ENCODE measurements at regions not wholly inside any gene's neighbourhood (a gene's known extent, or its start where the extent isn't known, plus 50 kb on each side); places are given as distances from the start of the nearest gene placed in this dataset.

DNA sequence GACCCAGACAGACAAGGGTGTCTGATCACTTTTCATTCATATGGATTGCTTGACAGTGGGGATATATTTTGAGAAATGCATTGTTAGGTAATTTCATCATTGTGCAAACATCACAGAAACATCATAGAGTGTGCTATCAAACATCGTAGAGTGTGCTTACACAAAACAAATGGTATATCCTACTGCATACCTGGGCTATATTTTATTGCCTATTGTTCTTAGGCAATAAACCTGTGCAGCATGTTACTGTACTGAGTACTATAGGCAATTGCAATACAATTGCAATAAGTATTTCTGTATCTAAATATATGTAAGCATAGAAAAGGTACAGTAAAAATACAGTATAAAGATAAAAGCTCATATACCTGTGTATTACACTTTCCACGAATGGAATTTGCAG, 319.1 kb downstream of the KIF20B start:
- DNase-seq (ENCODE audit: low read depth, low spot score), result no peak
- Histone ChIP-seq H3K4me2 (ENCODE audit: control insufficient read depth, extremely low read depth, insufficient read depth, low read depth, low read length) (no peak overlapping the region), H3K36me3 (ENCODE audit: control insufficient read depth in 2 of 2, extremely low read depth in 1 of 2, insufficient read depth in 2 of 2, low read length in 2 of 2) (no peaks in the 10 kb centered on the region), H3K4me3 (ENCODE audit: control insufficient read depth in 2 of 3, extremely low read depth in 1 of 3, insufficient read depth in 2 of 3, low read depth in 1 of 3, low read length in 3 of 3) (no peak overlapping the region), H2AFZ (ENCODE audit: control insufficient read depth, low read length) (no peak overlapping the region), H3K4me1 (ENCODE audit: control insufficient read depth, extremely low read depth, insufficient read depth, low read length) (no peaks in the 10 kb centered on the region), H3K9me3 (ENCODE audit: control insufficient read depth, low read depth, low read length) (no peaks in the 10 kb centered on the region), H3K9ac (ENCODE audit: control insufficient read depth, extremely low read depth, insufficient read depth, low read length) (no peak overlapping the region), H3K27ac (ENCODE audit: control insufficient read depth, insufficient read depth, low read length) (no peak overlapping the region), H4K20me1 (ENCODE audit: control insufficient read depth, extremely low read depth, insufficient read depth, low read length) (no peaks in the 10 kb centered on the region), H3K79me2 (ENCODE audit: control insufficient read depth, insufficient read depth, low read length) (no peaks in the 10 kb centered on the region), H3K9me1 (ENCODE audit: control insufficient read depth, extremely low read depth, insufficient read depth, low read length) (no peaks in the 10 kb centered on the region), H3K27me3 (ENCODE audit: control insufficient read depth, extremely low read depth, insufficient read depth, low read length) (no peaks in the 10 kb centered on the region)
- TF ChIP-seq, protein P1, sequence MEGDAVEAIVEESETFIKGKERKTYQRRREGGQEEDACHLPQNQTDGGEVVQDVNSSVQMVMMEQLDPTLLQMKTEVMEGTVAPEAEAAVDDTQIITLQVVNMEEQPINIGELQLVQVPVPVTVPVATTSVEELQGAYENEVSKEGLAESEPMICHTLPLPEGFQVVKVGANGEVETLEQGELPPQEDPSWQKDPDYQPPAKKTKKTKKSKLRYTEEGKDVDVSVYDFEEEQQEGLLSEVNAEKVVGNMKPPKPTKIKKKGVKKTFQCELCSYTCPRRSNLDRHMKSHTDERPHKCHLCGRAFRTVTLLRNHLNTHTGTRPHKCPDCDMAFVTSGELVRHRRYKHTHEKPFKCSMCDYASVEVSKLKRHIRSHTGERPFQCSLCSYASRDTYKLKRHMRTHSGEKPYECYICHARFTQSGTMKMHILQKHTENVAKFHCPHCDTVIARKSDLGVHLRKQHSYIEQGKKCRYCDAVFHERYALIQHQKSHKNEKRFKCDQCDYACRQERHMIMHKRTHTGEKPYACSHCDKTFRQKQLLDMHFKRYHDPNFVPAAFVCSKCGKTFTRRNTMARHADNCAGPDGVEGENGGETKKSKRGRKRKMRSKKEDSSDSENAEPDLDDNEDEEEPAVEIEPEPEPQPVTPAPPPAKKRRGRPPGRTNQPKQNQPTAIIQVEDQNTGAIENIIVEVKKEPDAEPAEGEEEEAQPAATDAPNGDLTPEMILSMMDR (optimal IDR thresholded peaks at IDR 0.05 in 1 of 3, IDR thresholded peaks at IDR 0.05 in 1 of 3, conservative IDR thresholded peaks at IDR 0.05 in 1 of 3; ENCODE audit: extremely low read depth in 1 of 3, insufficient read depth in 2 of 3, low read length in 3 of 3), result no peak
- no peak for TF ChIP-seq EZH2 (IDR thresholded peaks at IDR 0.05; ENCODE audit: low read length)
- dilution Hi-C loops (cut with MboI; ENCODE audit: extremely low pct_ligation_motif_present, low sequenced_read_pairs), result no loop called here
- FAIRE-seq, result no peak

DNA sequence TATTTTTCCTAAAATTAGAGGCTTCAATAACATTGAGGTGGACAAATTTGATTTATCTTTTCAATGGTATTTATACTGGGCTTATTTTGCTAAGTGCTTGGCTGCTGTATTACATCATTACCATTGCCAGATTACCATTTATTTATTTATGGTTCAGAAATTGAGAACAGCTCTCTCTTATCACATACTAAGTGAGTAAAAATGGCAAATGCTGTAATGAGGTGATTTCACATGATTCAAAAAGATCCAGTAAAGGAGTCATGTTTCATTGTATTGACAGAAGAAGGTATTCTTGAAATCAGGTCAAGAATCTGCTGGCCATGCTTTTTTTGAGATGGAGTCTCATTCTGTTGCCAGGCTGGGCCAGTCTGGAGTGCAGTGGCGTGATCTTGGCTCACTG, 322.6 kb downstream of the KIF20B start:
- dilution Hi-C loops (cut with MboI; ENCODE audit: extremely low pct_ligation_motif_present, low sequenced_read_pairs), result no loop called here
- TF ChIP-seq, protein P1 (optimal IDR thresholded peaks at IDR 0.05 in 1 of 3, IDR thresholded peaks at IDR 0.05 in 1 of 3, conservative IDR thresholded peaks at IDR 0.05 in 1 of 3; ENCODE audit: extremely low read depth in 1 of 3, insufficient read depth in 2 of 3, low read length in 3 of 3), result no peak
- no peak for TF ChIP-seq EZH2 (IDR thresholded peaks at IDR 0.05; ENCODE audit: low read length)
- no peak overlapping the region for H2AFZ ChIP-seq (ENCODE audit: control insufficient read depth, low read length)
- no peaks in the 10 kb centered on the region for H4K20me1 ChIP-seq (ENCODE audit: control insufficient read depth, extremely low read depth, insufficient read depth, low read length)
- no peak overlapping the region for H3K9ac ChIP-seq (ENCODE audit: control insufficient read depth, extremely low read depth, insufficient read depth, low read length)
- FAIRE-seq (no peak), DNase-seq (ENCODE audit: low read depth, low spot score) (no peak)
- H3K4me1 ChIP-seq (ENCODE audit: control insufficient read depth, extremely low read depth, insufficient read depth, low read length), result no peaks in the 10 kb centered on the region
- H3K79me2 ChIP-seq (ENCODE audit: control insufficient read depth, insufficient read depth, low read length), result no peaks in the 10 kb centered on the region
- no peak overlapping the region for H3K4me2 ChIP-seq (ENCODE audit: control insufficient read depth, extremely low read depth, insufficient read depth, low read depth, low read length)
- no peaks in the 10 kb centered on the region for H3K36me3 ChIP-seq (ENCODE audit: control insufficient read depth in 2 of 2, extremely low read depth in 1 of 2, insufficient read depth in 2 of 2, low read length in 2 of 2)
- no peak overlapping the region for H3K27ac ChIP-seq (ENCODE audit: control insufficient read depth, insufficient read depth, low read length)
- no peaks in the 10 kb centered on the region for H3K9me1 ChIP-seq (ENCODE audit: control insufficient read depth, extremely low read depth, insufficient read depth, low read length)
- no peaks in the 10 kb centered on the region for H3K27me3 ChIP-seq (ENCODE audit: control insufficient read depth, extremely low read depth, insufficient read depth, low read length)
- no peaks in the 10 kb centered on the region for H3K9me3 ChIP-seq (ENCODE audit: control insufficient read depth, low read depth, low read length)
- no peak overlapping the region for H3K4me3 ChIP-seq (ENCODE audit: control insufficient read depth in 2 of 3, extremely low read depth in 1 of 3, insufficient read depth in 2 of 3, low read depth in 1 of 3, low read length in 3 of 3)
